H1 (cell line): ENCODE measurements at regions not wholly inside any gene's neighbourhood (a gene's known extent, or its start where the extent isn't known, plus 50 kb on each side); places are given as distances from the start of the nearest gene placed in this dataset.

Experiments
- CTCF ChIA-PET: fragments of 300-600 bp; sonication (Branson Sonifier 250); formaldehyde crosslinking; loops from one replicate; lab custom pipeline; 2021; ENCODE audit not compliant: partially characterized antibody; lab: Charles Lee
- POLR2A ChIA-PET: fragments of 300-600 bp; sonication (Branson Sonifier 250); formaldehyde crosslinking; loops from one replicate; lab custom pipeline; 2021; ENCODE audit warnings: inconsistent platforms; ENCODE audit not compliant: partially characterized antibody; lab: Charles Lee
- DNase-seq, 2 experiments: peaks; one replicate each; pipeline versions ENCODE4 v3.0.0 to v3.0.0-alpha.2; 2010 to 2022; ENCODE audit warnings: low spot score in 2 of 2, low read depth in 1 of 2, mixed read lengths in 1 of 2
- FAIRE-seq: peaks from 2 replicates; lab custom pipeline; 2011; peaks lifted over from hg19 to GRCh38; lab: Jason Lieb, UNC
- H2AFZ ChIP-seq: 2 replicates; pipeline ENCODE4 v1.8.1; 2012; ENCODE audit warnings: low read length, inconsistent platforms
- H2AK5ac ChIP-seq: 2 replicates; pipeline ENCODE4 v1.6.1; 2013; ENCODE audit warnings: low read depth, low read length
- H2BK120ac ChIP-seq: replicated peaks from 2 replicates; pipeline ENCODE3; 2013; ENCODE audit warnings: low read depth, low read length, inconsistent platforms
- H2BK12ac ChIP-seq: 2 replicates; pipeline ENCODE4 v1.6.1; 2013; ENCODE audit warnings: low read depth, low read length
- H2BK15ac ChIP-seq: 2 replicates; pipeline ENCODE4 v1.6.1; 2013; ENCODE audit warnings: low read length
- H2BK20ac ChIP-seq: 2 replicates; pipeline ENCODE4 v1.6.1; 2013; ENCODE audit warnings: low read length
- H2BK5ac ChIP-seq: 2 replicates; pipeline ENCODE4 v1.6.1; 2013; ENCODE audit warnings: low read depth, low read length
- H3K14ac ChIP-seq: 2 replicates; pipeline ENCODE4 v1.6.1; 2013; ENCODE audit warnings: inconsistent platforms; ENCODE audit not compliant: insufficient read length
- H3K18ac ChIP-seq: 2 replicates; pipeline ENCODE4 v1.6.1; 2013; ENCODE audit warnings: low read length; ENCODE audit errors: extremely low read depth
- H3K23ac ChIP-seq: 2 replicates; pipeline ENCODE4 v1.6.1; 2013; ENCODE audit warnings: inconsistent platforms; ENCODE audit not compliant: insufficient read length
- H3K23me2 ChIP-seq: 2 replicates; pipeline ENCODE4 v1.6.1; 2013; ENCODE audit warnings: low read depth, low read length
- H3K27ac ChIP-seq: 2 replicates; pipeline ENCODE4 v1.6.1; 2011; ENCODE audit warnings: low read depth, low read length, inconsistent platforms
- H3K27me3 ChIP-seq, 4 experiments: replicated peaks in 1 of 4; 1 replicate in 1 of 4; 2 replicates in 3 of 4; pipeline versions ENCODE4 v1.6.1 to v1.8.1; 2011 to 2013; ENCODE audit warnings: low read length in 3 of 4, mild to moderate bottlenecking in 3 of 4, inconsistent platforms in 2 of 4, mixed read lengths in 2 of 4, moderate library complexity in 1 of 4; ENCODE audit not compliant: control insufficient read depth in 3 of 4, insufficient read depth in 3 of 4; ENCODE audit errors: extremely low read depth in 1 of 4
- H3K36me3 ChIP-seq, 4 experiments: 2 replicates each; pipeline versions ENCODE4 v1.6.1 to v1.8.1; 2011 to 2013; ENCODE audit warnings: mild to moderate bottlenecking in 4 of 4, low read length in 3 of 4, moderate library complexity in 2 of 4, control low read depth in 1 of 4, inconsistent platforms in 1 of 4; ENCODE audit not compliant: insufficient read depth in 4 of 4, control insufficient read depth in 2 of 4
- H3K4ac ChIP-seq: replicated peaks from 2 replicates; pipeline ENCODE3; 2013; ENCODE audit warnings: low read length, low read depth, mixed read lengths, inconsistent platforms; ENCODE audit not compliant: insufficient read length
- H3K4me1 ChIP-seq, 4 experiments: replicated peaks in 1 of 4; 1 replicate in 1 of 4; 2 replicates in 3 of 4; pipeline versions ENCODE4 v1.6.1 to v1.8.1; 2011 to 2013; ENCODE audit warnings: low read length in 3 of 4, inconsistent platforms in 2 of 4, mixed read lengths in 1 of 4; ENCODE audit not compliant: insufficient read depth in 4 of 4, control insufficient read depth in 3 of 4
- H3K4me2 ChIP-seq, 2 experiments: 2 replicates each; pipeline versions ENCODE4 v1.6.1 to v1.8.1; 2011 to 2013; ENCODE audit warnings: low read depth in 2 of 2, low read length in 2 of 2, control low read depth in 1 of 2, inconsistent platforms in 1 of 2, mild to moderate bottlenecking in 1 of 2; ENCODE audit not compliant: insufficient read depth in 1 of 2
- H3K4me3 ChIP-seq, 4 experiments: fragments of 200-600, 300-600 bp in 1 of 4; sonication (generic), shearing (Covaris generic), sonication (Bioruptor Twin) in 1 of 4; 2 replicates each; pipeline versions ENCODE4 v1.5.1 to v1.8.1; 2011 to 2016; ENCODE audit warnings: low read length in 4 of 4, low read depth in 3 of 4, control low read depth in 2 of 4, inconsistent platforms in 2 of 4, mild to moderate bottlenecking in 2 of 4, mixed read lengths in 1 of 4, moderate library complexity in 1 of 4; ENCODE audit not compliant: insufficient read depth in 2 of 4; ENCODE audit errors: extremely low read depth in 1 of 4
- H3K56ac ChIP-seq: replicated peaks from 2 replicates; pipeline ENCODE3; 2013; ENCODE audit warnings: low read depth, mild to moderate bottlenecking, mixed read lengths, low read length, inconsistent platforms; ENCODE audit not compliant: insufficient read length
- H3K79me1 ChIP-seq: 2 replicates; pipeline ENCODE4 v1.6.1; 2013; ENCODE audit warnings: low read depth, low read length, control low read depth
- H3K79me2 ChIP-seq, 2 experiments: 2 replicates each; pipeline versions ENCODE4 v1.6.1 to v1.8.1; 2012 to 2013; ENCODE audit warnings: low read length in 2 of 2, mild to moderate bottlenecking in 2 of 2, inconsistent platforms in 1 of 2; ENCODE audit not compliant: insufficient read depth in 2 of 2, control insufficient read depth in 1 of 2
- H3K9ac ChIP-seq, 4 experiments: replicated peaks in 1 of 4; 1 replicate in 1 of 4; 2 replicates in 3 of 4; pipeline versions ENCODE4 v1.6.1 to v1.8.1; 2011 to 2013; ENCODE audit warnings: low read depth in 3 of 4, low read length in 3 of 4, control low read depth in 2 of 4, mild to moderate bottlenecking in 2 of 4, moderate library complexity in 2 of 4, inconsistent platforms in 1 of 4; ENCODE audit errors: extremely low read depth in 1 of 4
- H3K9me3 ChIP-seq, 2 experiments: 2 replicates each; pipeline versions ENCODE4 v1.6.1 to v1.8.1; 2012 to 2013; ENCODE audit warnings: mild to moderate bottlenecking in 2 of 2, moderate library complexity in 2 of 2, control low read depth in 1 of 2, inconsistent platforms in 1 of 2, low read depth in 1 of 2, low read length in 1 of 2, mixed read lengths in 1 of 2; ENCODE audit not compliant: insufficient read depth in 2 of 2
- H4K20me1 ChIP-seq, 2 experiments: replicated peaks in 1 of 2; 2 replicates each; pipeline versions ENCODE3 to v1.8.1; 2011 to 2013; ENCODE audit warnings: inconsistent platforms in 2 of 2, low read length in 2 of 2, mild to moderate bottlenecking in 1 of 2; ENCODE audit not compliant: insufficient read depth in 2 of 2, control insufficient read depth in 1 of 2
- H4K5ac ChIP-seq: 2 replicates; pipeline ENCODE4 v1.6.1; 2013; ENCODE audit warnings: low read length, low read depth, mixed read lengths, inconsistent platforms; ENCODE audit not compliant: insufficient read length
- H4K8ac ChIP-seq: 2 replicates; pipeline ENCODE4 v1.8.0; 2013; ENCODE audit warnings: mild to moderate bottlenecking, moderate library complexity, low read length, inconsistent platforms; ENCODE audit not compliant: insufficient read depth; ENCODE audit errors: extremely low read depth
- H4K91ac ChIP-seq: replicated peaks from 2 replicates; pipeline ENCODE3; 2013; ENCODE audit warnings: low read length, mixed read lengths, inconsistent platforms; ENCODE audit not compliant: insufficient read length
- CHD1 ChIP-seq: IDR thresholded peaks from 2 replicates; pipeline ENCODE4 v1.6.1; 2012; ENCODE audit warnings: low read depth, low read length, improper control_type of control experiment
- HDAC2 ChIP-seq, 2 experiments: fragments of 300-600 bp in 1 of 2; sonication (generic) in 1 of 2; IDR thresholded peaks; 2 replicates each; pipeline ENCODE4 v1.6.1; 2011 to 2012; ENCODE audit warnings: low read depth in 2 of 2, low read length in 2 of 2, mild to moderate bottlenecking in 2 of 2, moderate library complexity in 2 of 2, borderline replicate concordance in 1 of 2, inconsistent platforms in 1 of 2
- JUN ChIP-seq: IDR thresholded peaks from 2 replicates; pipeline ENCODE4 v1.6.1; 2011; ENCODE audit warnings: low read depth, mild to moderate bottlenecking, improper control_type of control experiment, low read length
- NRF1 ChIP-seq: IDR thresholded peaks from 2 replicates; pipeline ENCODE4 v1.6.1; 2011; ENCODE audit warnings: mild to moderate bottlenecking, low read depth, low read length, improper control_type of control experiment
- PHF8 ChIP-seq: fragments of 200-600 bp; sonication (generic); conservative IDR thresholded peaks from 2 replicates; pipeline ENCODE4 v1.7.1; 2012; ENCODE audit warnings: low read depth, mild to moderate bottlenecking, inconsistent platforms, low read length, moderate library complexity
- RFX5 ChIP-seq: IDR thresholded peaks from 2 replicates; pipeline ENCODE4 v1.6.1; 2011; ENCODE audit warnings: low read depth, low read length, improper control_type of control experiment, borderline replicate concordance
- SP1 ChIP-seq: IDR thresholded peaks from 2 replicates; pipeline ENCODE4 v1.6.1; 2011; ENCODE audit warnings: low read depth, low read length
- SP4 ChIP-seq: IDR thresholded peaks from 2 replicates; pipeline ENCODE4 v1.6.1; 2012; ENCODE audit warnings: low read length, inconsistent platforms
- TAF7 ChIP-seq: optimal IDR thresholded peaks from 2 replicates; pipeline ENCODE3; 2011; ENCODE audit warnings: low read depth, mild to moderate bottlenecking, inconsistent platforms, low read length, moderate library complexity, borderline replicate concordance
- TEAD4 ChIP-seq: IDR thresholded peaks from 2 replicates; pipeline ENCODE4 v1.6.1; 2012; ENCODE audit warnings: low read depth, low read length, inconsistent platforms, mixed read lengths
- WGBS, 2 experiments: shearing (Covaris generic) in 1 of 2; methylation state at CpG; one replicate each; pipeline versions ENCODE4 v1.1.6 to v1.1.7; 2013 to 2015; ENCODE audit warnings: low lambda C conversion rate in 2 of 2, mixed read lengths in 2 of 2, inconsistent platforms in 1 of 2, low coverage in 1 of 2, missing lambda C conversion rate in 1 of 2; ENCODE audit not compliant: insufficient replicate concordance in 2 of 2, insufficient coverage in 1 of 2, insufficient read length in 1 of 2; ENCODE audit errors: extremely low coverage in 1 of 2, missing lambda C conversion rate in 1 of 2; 5-methylcytosine and 5-hydroxymethylcytosine counted together
- TF ChIP-seq, protein P1 (sequence below): IDR thresholded peaks from 2 replicates; pipeline ENCODE4 v1.6.1; 2012; ENCODE audit warnings: inconsistent platforms

DNA sequence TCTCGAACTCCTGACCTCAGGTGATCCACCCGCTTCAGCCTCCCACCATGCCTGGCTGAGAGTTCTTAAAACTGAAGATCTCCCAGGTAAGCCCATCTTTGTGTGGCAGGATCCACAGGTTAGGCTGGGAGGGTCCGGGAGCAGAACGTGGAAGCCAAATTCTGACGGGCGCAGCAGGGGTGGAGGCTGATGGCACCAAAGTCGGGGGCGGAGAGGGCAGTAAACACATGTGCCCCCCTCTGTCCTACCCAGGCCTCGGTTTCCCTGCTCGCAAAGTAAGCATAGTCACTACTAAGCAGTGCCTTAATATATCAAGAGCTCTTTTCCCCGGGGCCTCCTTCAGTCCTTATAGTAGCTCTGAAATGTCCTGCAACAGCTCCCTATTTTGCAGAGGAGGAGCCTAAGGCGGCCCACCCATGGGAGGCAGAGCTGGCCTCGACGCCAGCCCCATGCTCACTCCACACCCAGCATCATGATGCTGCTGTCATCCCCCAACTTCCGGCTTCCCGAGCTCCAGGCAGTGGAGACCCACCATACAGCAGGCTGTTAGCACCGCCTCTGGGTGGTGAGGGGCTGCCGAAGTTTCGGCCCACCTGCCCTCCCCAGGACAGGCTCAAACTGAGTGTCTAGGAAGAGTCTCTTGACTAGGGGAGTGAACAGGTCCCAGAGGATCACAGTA lies 230.0 kb downstream of the CTTN start:
- Histone ChIP-seq H2AFZ (no peak overlapping the region), H3K36me3 (no peaks in the 10 kb centered on the region), H4K20me1 (peaks cover 4 to 9% of the 10 kb centered on the region in 2 experiments), H2BK5ac (no peak overlapping the region), H3K23ac (no peak overlapping the region), H2BK15ac (no peak overlapping the region), H3K27ac (no peak overlapping the region), H4K91ac (no peak overlapping the region), H3K4ac (no peak overlapping the region), H3K14ac (no peak overlapping the region), H3K56ac (no peak overlapping the region), H3K9me3 (no peaks in the 10 kb centered on the region), H2BK120ac (no peak overlapping the region), H2BK12ac (no peak overlapping the region), H2AK5ac (no peak overlapping the region), H3K4me1 (peaks cover 0 to 7% (median 2%) of the 10 kb centered on the region in 4 experiments; a peak in 1 of 7 replicates), H3K9ac (no peak overlapping the region), H4K5ac (no peak overlapping the region), H3K23me2 (no peaks in the 10 kb centered on the region; the same call in 1 of the 2 replicates), H4K8ac (peak overlapping the region; percentile 8; the same call in 1 of the 2 replicates), H3K79me1 (peaks cover 2% of the 10 kb centered on the region), H2BK20ac (no peak overlapping the region), H3K18ac (no peak overlapping the region), H3K79me2 (peaks cover 0 to 12% of the 10 kb centered on the region in 2 experiments; a peak in 2 of 4 replicates), H3K27me3 (no peaks in the 10 kb centered on the region), H3K4me2 (no peak overlapping the region), H3K4me3 (no peak overlapping the region)
- WGBS, 2 experiments, result 90% methylated on average over 19 of the region's 19 CpGs; no CpG with 5 or more reads in 1 of the 2 experiments
- POLR2A ChIA-PET, result interaction anchor here (0.8 to 1.8 kb wide), 3 partner anchors 10 to 76 kb away, joined by 3 to 4 read pairs (median 3); no protein-coding TSS in a partner anchor
- DNase-seq (no peak), FAIRE-seq (no peak)
- CTCF ChIA-PET, result interaction anchor here (0.6 to 2.2 kb wide), 8 partner anchors 8 to 145 kb away, joined by 3 to 5 read pairs (median 3); no protein-coding TSS in a partner anchor
- TF ChIP-seq CHD1 (no peak), HDAC2 (IDR thresholded peaks at IDR 0.05; ENCODE audit: borderline replicate concordance in 1 of 2, low read depth in 2 of 2, low read length in 2 of 2) (no peak), RFX5 (no peak), SP1 (no peak), JUN (no peak), PHF8 (no peak), NRF1 (no peak), TEAD4 (no peak), SP4 (no peak), TAF7 (no peak)
- TF ChIP-seq, protein P1, sequence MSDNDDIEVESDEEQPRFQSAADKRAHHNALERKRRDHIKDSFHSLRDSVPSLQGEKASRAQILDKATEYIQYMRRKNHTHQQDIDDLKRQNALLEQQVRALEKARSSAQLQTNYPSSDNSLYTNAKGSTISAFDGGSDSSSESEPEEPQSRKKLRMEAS, result no peak
